ENCODE measurements at regions not wholly inside any gene's neighbourhood (a gene's known extent, or its start where the extent isn't known, plus 50 kb on each side); places are given as distances from the start of the nearest gene placed in this dataset.

- H3K27me3 ChIP-seq (replicated peaks; ENCODE audit: insufficient read depth, low read depth, low read length, poor library complexity) = no peaks in the 10 kb centered on the region
- POLR2A ChIA-PET (ENCODE audit: low non-redundant PET) = no interaction called here
- H3K9me3 ChIP-seq (ENCODE audit: low read depth, low read length, poor library complexity, severe bottlenecking) = peaks cover 21% of the 10 kb centered on the region
- BruUV-seq (replicated peaks) = no TSS peak
- CTCF ChIA-PET = no interaction called here
- TF ChIP-seq, protein P1, sequence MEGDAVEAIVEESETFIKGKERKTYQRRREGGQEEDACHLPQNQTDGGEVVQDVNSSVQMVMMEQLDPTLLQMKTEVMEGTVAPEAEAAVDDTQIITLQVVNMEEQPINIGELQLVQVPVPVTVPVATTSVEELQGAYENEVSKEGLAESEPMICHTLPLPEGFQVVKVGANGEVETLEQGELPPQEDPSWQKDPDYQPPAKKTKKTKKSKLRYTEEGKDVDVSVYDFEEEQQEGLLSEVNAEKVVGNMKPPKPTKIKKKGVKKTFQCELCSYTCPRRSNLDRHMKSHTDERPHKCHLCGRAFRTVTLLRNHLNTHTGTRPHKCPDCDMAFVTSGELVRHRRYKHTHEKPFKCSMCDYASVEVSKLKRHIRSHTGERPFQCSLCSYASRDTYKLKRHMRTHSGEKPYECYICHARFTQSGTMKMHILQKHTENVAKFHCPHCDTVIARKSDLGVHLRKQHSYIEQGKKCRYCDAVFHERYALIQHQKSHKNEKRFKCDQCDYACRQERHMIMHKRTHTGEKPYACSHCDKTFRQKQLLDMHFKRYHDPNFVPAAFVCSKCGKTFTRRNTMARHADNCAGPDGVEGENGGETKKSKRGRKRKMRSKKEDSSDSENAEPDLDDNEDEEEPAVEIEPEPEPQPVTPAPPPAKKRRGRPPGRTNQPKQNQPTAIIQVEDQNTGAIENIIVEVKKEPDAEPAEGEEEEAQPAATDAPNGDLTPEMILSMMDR (conservative IDR thresholded peaks at IDR 0.05; ENCODE audit: low read depth, low read length) = no peak
- no peak for TF ChIP-seq EZH2 (IDR thresholded peaks at IDR 0.05; ENCODE audit: borderline replicate concordance, low read depth, low read length, poor library complexity, severe bottlenecking)
- H3K4me1 ChIP-seq (ENCODE audit: insufficient read depth, low read length, poor library complexity, severe bottlenecking) = no peaks in the 10 kb centered on the region
- no peak overlapping the region for H3K27ac ChIP-seq (ENCODE audit: low read depth, low read length, poor library complexity, severe bottlenecking)
- H3K36me3 ChIP-seq (ENCODE audit: insufficient read depth, low read length, poor library complexity, severe bottlenecking) = no peaks in the 10 kb centered on the region
- intact Hi-C loops (cut with micrococcal nuclease; ENCODE audit: unreplicated experiment) = no loop called here
- no peak overlapping the region for H3K4me3 ChIP-seq (ENCODE audit: low read depth, low read length, poor library complexity, severe bottlenecking)
- DNase-seq (ENCODE audit: low spot score) = no peak
These were observed 712.1 kb upstream of the CXADR start for GRCh38 chr21:16800536-16801275.

GRCh38 chr21:16811011-16811410, 701.8 kb upstream of the CXADR start:
- no peaks in the 10 kb centered on the region for H3K36me3 ChIP-seq (ENCODE audit: insufficient read depth, low read length, poor library complexity, severe bottlenecking)
- no peaks in the 10 kb centered on the region for H3K9me3 ChIP-seq (ENCODE audit: low read depth, low read length, poor library complexity, severe bottlenecking)
- no peaks in the 10 kb centered on the region for H3K4me1 ChIP-seq (ENCODE audit: insufficient read depth, low read length, poor library complexity, severe bottlenecking)
- H3K27ac ChIP-seq (ENCODE audit: low read depth, low read length, poor library complexity, severe bottlenecking) = no peak overlapping the region
- DNase-seq (ENCODE audit: low spot score) = no peak
- TF ChIP-seq, protein P1 (conservative IDR thresholded peaks at IDR 0.05; ENCODE audit: low read depth, low read length) = no peak
- TF ChIP-seq EZH2 (IDR thresholded peaks at IDR 0.05; ENCODE audit: borderline replicate concordance, low read depth, low read length, poor library complexity, severe bottlenecking) = no peak
- H3K4me3 ChIP-seq (ENCODE audit: low read depth, low read length, poor library complexity, severe bottlenecking) = no peak overlapping the region
- no peaks in the 10 kb centered on the region for H3K27me3 ChIP-seq (replicated peaks; ENCODE audit: insufficient read depth, low read depth, low read length, poor library complexity)
- intact Hi-C loops (cut with micrococcal nuclease; ENCODE audit: unreplicated experiment) = no loop called here
- no TSS peak for BruUV-seq (replicated peaks)
- ChIA-PET POLR2A (ENCODE audit: low non-redundant PET) (no interaction called here), CTCF (no interaction called here)

- Histone ChIP-seq H3K27me3 (replicated peaks; ENCODE audit: insufficient read depth, low read depth, low read length, poor library complexity) (no peaks in the 10 kb centered on the region), H3K27ac (ENCODE audit: low read depth, low read length, poor library complexity, severe bottlenecking) (no peak overlapping the region), H3K4me1 (ENCODE audit: insufficient read depth, low read length, poor library complexity, severe bottlenecking) (no peaks in the 10 kb centered on the region), H3K9me3 (ENCODE audit: low read depth, low read length, poor library complexity, severe bottlenecking) (peaks cover 6% of the 10 kb centered on the region), H3K36me3 (ENCODE audit: insufficient read depth, low read length, poor library complexity, severe bottlenecking) (no peaks in the 10 kb centered on the region), H3K4me3 (ENCODE audit: low read depth, low read length, poor library complexity, severe bottlenecking) (no peak overlapping the region)
- POLR2A ChIA-PET (ENCODE audit: low non-redundant PET) = no interaction called here
- no peak for TF ChIP-seq EZH2 (IDR thresholded peaks at IDR 0.05; ENCODE audit: borderline replicate concordance, low read depth, low read length, poor library complexity, severe bottlenecking)
- TF ChIP-seq, protein P1 (conservative IDR thresholded peaks at IDR 0.05; ENCODE audit: low read depth, low read length) = no peak
- DNase-seq (ENCODE audit: low spot score) = no peak
- CTCF ChIA-PET = no interaction called here
- no TSS peak for BruUV-seq (replicated peaks)
- intact Hi-C loops (cut with micrococcal nuclease; ENCODE audit: unreplicated experiment) = no loop called here
These were observed 700.9 kb upstream of the CXADR start for GRCh38 chr21:16811970-16812369.

All from A673 (cell line).